Activated T-cell treated with anti-CD3 and anti-CD28 coated beads, Interleukin-2, amount 50 U/mL, for 48 hours (primary cell): ENCODE measurements at regions not wholly inside any gene's neighbourhood (a gene's known extent, or its start where the extent isn't known, plus 50 kb on each side); places are given as distances from the start of the nearest gene placed in this dataset.

ENCODE experiments used
- DNase-seq, 2 experiments: peaks; one replicate each; pipeline ENCODE4 v3.0.0-alpha.2; 2020

DNA sequence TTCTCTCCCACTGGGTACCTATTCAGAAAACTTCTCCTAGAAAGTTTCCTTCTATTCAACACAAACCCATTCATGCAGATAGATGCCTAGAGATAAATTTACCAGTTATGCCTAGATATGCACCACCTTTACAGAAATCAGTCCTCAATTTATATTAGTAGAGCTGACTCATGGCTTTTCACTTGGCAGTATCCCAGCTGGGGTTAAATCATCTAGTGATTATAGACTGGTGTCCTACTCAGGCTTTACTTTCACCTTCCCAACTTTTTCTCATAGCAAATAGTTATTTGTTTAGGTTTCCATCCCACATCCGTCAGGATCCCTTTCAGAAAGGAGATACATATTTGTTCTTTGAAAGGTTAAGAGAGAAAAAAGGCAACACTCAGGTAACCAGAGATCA lies 124.5 kb downstream of the AQP4 start:
- DNase-seq = no peak

DNA sequence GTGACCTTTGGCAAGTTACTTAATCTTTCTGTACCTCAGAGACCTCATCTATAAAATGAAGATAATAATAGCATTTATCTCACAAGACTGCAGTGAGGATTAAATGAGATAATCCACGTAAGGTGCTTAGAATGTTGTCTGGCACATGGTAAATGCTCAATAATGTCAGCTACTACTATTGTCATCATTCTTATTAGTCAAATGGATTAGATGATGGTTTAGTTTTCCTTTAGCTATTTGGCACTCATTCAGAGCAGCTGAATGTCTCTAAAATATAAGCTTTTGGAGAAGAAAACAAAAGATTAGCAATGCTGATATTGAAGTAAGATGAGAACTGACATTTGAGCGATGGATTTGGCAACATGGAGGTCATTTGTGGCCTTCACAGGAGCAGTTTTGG lies 125.1 kb downstream of the AQP4 start:
- no peak for DNase-seq

DNA sequence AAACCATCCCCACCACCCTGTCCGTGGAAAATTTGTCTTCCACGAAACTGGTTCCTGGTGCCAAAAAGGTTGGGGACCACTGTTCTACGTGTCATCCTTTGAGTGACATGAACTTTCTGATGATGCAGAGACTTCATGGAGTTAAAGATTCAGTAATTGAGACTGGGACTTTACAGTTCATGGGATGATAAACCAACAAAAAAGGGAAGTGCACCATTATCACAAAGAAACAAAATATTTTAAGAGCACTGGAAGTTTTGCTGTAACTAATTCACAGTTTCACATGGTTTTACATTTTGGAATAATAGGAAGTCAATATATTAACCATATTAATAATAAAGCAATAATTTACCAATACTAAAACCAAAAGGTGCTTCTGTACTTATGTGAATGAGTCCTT lies 126.8 kb downstream of the AQP4 start:
- no peak for DNase-seq

DNA sequence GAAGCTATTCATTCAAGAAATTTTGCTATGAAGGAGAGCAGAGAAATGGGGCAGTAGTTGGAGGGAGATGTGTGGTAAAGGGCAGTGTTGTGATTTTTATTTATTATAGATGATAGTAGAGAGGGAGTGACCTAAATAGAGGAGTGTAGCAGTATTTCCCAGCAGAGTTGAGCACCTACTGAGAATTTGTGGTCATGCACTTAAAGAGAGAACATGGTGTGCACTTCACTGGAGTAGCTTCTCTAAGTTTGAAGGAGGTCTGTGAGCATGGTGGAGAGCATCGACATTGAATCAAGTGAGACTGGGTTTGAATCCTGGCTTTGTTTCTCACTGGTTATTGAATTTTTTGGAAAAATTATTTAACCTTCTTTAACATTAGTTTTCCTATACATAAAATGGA lies 129.2 kb downstream of the AQP4 start:
- no peak for DNase-seq

DNA sequence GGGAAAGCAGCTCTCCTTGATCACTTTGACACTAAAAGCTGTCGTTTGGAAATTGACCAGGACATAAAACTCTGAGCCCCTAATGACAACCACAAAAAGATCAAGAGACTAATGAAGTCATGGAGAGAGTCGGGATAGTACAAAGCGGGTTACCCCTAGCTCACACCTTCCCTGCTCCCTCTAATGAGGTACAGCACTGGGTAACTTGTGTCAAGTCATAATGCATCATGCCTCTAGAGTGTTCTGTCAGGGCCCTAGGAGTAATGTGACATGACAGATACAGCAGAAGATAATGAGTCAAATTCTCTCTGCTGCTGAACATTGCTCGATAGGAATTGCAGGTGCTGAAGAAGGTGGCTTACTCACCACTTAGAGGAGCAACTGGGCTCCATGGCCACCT lies 130.7 kb downstream of the AQP4 start:
- DNase-seq = no peak

DNA sequence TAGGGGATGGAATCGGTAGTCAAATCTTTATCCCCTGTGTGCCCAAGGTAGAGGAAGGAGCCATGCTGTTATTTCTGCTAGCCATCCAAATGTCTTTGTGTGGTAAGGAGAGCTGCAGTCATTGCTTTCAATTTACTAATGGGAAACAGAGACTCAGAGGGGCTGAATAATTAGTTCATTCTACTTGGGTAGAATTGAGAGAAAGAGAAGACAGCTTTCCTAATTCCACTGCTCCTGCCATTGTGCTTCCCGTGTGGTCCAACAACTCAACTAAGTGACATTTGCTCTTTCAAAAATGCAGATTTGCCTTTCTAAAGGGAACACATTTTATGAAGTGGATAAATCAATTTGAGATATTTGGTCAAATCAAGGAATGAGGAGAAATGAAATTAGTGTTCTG lies 136.1 kb downstream of the AQP4 start:
- DNase-seq = no peak

DNA sequence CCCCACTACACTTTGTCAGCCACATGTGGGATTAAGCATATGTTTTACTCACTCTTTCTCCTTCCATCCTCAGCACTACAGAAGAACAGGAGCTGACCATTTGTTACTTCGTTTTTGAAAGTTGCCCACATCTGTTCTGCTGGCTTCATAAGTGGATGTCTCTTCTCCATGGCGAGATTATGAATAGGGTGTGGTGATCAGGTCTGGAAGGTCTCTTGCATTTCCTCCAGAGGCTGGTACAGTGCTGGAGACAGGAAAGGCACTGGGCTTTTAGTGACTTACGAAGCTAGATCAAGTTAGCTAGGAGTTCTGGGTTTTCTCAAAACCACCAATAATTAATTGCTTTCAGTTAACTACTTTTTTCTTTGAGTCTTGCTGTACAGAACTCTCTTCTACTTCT lies 136.5 kb downstream of the AQP4 start:
- DNase-seq = no peak

DNA sequence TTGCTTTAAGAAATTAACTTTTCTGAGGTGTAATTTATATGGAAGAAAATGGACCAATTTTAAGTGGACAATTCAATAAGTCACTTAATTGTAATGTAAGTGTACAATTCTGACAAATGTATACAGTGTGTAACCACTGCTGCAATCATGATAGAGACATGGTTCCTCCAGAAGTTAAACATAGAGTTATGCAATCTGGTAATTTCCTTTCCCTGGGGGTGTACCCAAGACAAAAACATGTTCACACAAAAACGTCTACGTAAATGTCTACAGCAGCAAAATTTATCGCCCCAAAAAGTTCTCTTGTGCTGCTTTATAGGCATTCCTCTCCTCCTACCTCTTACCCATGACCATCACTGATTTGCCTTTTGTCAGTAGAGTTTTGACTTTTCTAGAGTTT lies 141.5 kb downstream of the AQP4 start:
- DNase-seq = no peak

DNA sequence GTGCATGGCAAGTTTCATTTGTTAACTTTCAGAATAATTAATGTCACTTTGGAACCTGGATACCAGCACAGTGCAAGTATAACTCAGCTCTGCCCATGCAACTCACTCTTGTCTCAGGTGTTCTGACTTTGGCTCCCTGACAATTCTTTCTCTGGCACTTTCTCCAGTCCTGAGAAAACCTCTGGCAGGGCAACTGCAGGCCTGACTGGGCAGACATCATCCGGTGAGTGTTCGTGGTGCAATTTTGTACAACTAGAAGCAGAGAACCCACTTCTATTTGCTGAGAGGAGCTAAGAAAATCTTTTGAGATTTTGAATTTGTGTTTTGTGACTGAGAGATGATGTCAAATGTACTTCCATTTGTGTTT lies 143.0 kb downstream of the AQP4 start:
- no peak for DNase-seq

DNA sequence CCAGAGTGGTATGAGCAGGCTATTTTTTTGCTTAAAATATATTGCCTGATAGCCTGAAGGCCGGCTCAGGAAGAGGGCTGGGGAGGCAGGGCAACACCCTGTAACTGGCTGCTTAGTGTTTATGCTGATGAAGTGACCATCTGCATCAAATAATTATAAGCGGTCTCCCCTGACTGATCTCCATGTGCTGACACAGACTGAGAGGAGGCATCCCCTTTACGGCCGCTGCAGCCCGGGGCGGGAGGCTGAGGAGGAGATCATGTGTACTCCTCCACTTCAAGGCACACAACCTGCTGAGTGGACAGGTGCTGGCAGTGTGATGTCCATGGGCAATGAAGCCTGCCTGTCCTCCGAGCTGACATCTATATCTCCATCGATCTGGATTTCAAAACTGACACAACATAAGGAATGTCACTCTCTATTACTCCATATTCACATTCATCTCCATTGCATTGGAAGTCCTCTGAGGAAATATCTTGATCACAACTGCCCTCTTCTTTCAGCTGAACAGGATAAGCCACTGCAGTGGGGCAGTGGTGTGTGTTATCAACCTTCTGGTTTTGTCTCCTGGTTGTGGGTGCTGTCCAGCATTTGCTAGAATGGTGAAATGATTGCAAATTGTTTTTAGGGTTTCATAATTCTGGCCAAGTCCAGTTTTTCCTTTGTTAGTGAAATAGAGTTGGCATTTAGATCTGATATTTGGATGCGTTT lies 143.5 kb downstream of the AQP4 start:
- no peak for DNase-seq

DNA sequence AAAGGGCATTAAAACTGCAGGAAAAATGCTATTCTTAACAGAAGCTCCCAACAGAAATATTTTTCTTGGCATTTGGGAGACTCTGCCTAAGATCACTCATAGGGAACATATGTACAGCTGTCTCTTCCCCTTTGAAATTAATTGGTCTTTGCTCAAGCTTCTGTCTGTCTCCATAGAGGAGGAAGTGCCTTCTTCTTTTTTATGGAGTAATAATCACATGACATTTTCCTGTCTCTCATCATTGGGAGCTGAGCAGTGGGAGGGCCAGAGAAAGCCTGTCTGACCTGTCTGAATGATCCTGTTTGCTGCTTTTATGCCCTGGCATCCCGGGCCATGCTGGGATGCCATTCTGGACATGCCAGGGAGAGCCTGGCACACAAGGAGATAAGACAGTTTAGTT lies 145.6 kb downstream of the AQP4 start:
- DNase-seq = no peak

DNA sequence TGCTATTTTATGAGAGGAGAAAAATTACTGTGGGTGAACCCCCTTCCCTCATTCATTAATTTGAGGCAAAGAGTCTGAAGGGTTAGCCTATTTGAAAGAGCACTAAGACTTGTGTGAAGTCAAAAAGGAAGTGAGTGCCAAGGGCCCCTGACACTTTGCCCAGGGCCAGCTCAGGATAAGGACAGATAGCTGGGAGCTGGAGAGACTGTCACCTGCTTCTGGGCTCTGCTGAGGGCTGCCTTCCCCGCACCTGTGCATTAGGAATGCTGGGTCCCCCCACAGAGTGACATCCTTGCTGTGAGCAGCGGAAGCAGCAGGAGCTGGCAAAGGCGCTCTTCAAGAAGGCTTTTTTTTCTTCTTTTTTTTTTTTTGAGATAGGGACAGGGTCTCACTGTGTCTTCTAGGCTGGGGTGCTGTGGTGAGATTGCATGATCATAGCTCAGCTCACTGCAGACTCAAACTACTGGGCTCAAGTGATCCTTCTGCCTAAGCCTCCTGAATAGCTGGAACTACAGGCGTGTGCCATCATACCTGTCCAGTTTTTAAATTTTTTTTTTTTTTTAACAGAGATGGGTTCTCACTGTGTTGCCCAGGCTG lies 148.3 kb downstream of the AQP4 start:
- DNase-seq = no peak

DNA sequence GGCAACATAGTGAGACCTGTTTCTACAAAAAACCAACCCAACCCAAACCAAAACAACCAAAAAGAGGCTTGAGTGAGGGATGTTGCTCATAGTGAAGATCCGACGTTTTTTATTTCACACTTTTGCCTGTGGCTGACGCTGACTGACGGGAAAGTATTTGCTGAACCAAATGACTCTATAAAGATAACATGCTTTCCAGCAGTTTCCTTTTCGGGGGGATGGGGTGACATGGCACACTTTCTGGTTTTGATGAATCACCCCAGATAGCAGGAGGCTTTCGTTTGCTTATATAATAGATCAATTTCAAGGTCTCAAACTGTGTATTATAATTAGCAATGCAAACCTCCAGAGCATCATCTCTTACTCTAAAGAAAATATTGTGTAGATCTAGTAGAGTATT lies 150.8 kb downstream of the AQP4 start:
- no peak for DNase-seq

DNA sequence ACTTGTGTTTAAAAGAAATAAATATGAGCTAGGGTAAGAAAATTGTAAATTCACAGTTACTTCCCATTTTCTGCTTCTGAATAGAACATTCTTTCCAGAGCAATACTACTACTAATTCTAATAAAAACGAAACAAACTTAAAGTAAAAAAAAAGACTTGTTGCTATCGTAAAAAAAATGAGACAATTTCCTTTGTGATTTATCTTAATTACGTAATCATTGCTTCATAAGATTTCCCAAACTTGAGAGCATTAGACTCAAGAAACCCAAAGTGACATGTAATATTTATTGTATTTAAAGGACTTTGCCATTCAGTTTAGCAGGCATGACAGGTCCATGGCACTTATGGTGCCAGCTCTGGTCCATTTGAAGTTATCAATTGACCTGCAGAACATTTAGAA lies 153.8 kb downstream of the AQP4 start:
- DNase-seq = no peak

DNA sequence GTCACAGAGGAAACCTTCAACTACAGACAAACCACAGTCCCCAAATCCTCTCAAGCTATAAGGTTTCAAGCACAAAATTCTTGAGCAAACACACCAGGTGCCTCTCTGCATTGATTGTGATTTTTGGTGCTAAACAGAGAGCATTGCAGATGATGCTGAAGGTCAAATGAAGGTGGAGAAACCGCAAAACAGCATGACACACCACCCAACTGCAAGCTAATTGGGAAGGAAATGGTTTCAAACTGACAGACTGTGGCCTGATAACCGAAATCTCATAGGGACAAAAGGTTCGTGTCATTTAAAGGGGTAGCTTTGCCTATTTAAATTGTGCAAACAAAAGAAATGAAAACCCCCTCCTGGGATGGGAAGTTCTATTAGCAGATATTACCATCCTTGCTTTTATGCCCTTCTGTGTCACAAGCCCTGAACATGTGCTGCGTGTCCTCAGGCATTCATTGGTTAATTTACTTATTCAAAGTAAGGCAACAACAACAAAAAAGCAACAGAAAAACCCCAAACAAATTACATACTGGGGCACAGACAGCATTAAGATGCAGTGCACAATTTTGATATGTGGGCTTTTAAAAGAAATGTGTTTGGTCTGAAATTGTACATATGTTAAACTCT lies 154.9 kb downstream of the AQP4 start:
- DNase-seq = no peak

DNA sequence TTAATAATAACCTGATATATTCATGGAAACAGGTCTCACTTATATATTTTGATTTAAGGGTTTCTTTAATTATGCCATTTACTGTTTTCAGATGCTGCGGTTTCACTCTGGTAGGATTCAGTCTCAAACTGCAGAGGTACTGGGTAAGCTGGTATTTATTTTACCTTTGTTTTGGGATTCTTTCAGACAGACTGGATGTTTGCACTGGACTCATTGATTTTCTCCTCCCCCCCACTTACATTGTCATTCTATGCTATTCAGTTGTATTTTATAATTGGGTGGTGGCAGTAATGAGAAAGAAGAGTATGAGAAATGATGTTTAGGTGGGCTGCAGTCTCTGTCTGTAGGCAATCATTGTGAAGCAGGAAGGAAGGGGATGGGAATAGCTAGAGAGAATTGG lies 155.6 kb downstream of the AQP4 start:
- DNase-seq = no peak

DNA sequence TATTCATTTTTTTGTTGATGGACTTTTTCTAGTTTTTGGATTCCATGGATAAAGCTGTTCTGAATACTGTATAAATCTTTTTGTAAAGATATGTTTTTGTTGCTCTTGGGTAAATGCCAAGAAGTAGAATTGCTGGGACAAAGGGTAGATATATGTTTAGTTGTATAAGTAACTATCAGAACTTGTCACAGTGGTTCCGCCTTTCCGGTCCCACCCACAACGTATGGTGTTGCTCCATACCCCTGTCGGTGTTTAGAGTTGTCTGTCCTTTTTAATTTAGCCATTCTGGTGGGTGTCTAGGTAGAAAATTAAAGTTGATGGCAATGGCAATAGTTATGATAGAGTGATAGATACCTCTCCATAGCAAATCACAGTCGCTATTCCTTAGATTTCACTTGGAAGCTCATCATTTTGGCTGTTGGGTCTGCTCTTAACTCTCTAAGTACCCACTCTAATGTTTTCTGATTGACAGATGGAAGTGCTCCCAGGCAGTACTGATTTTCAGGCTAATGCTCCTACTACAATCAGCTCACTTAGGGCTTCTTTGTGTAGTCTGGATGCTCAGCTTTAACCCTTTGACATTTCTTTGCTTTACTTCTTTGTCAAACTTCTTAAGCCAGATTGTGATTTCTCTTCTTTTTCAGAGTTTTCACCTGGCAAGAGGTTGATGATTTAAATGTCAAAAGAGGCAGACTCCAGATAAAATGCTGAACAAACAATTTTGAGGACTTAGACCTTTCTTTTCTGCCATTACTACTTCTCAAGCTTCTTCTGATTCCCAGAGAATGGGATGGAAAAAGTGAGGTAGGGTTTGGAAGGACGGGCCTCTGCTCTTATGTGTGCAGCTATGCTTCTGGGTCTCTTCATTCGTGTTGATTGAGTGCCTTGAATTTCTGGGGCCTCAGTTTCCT lies 156.4 kb downstream of the AQP4 start:
- DNase-seq = no peak

DNA sequence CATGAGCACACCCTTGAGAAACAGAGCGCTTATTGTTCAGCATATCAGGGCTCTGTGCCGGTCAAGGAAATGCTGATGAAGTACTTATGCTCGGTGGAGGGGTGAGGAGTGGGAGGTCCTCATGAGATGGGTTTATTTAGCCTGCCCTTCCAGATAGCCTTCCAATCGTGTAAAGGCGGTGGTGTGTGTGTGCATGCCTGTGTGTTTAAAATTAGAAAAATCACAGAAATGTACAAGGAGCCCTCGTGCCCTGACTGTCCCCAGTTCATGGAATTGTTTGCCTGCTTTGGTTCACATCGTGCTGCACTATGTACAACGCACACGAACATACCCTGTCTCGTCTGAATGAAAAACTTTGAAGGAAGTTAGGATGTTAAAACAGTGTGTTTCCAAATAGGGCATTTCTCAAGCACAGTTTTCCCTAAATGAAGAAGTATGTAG lies 158.6 kb downstream of the AQP4 start:
- DNase-seq = no peak

DNA sequence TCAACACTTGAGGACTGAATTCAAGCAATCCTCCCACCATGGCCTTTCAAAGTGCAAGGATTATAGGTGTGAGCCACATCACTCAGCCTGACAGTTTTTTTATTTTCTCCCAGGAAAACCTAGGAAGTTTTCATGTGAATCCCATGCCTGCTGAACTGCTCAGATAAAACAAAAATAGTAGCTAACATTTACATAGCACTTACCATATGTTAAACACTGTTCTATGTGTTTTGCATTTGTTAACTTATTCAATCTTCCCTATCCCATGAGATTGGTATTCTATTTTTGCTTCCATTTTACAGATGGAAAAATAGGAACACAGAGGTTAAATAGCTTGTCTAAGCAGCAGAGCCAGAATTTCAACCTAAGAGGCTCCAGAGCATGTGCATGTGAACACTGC lies 157.4 kb upstream of the KCTD1 start:
- DNase-seq = no peak

DNA sequence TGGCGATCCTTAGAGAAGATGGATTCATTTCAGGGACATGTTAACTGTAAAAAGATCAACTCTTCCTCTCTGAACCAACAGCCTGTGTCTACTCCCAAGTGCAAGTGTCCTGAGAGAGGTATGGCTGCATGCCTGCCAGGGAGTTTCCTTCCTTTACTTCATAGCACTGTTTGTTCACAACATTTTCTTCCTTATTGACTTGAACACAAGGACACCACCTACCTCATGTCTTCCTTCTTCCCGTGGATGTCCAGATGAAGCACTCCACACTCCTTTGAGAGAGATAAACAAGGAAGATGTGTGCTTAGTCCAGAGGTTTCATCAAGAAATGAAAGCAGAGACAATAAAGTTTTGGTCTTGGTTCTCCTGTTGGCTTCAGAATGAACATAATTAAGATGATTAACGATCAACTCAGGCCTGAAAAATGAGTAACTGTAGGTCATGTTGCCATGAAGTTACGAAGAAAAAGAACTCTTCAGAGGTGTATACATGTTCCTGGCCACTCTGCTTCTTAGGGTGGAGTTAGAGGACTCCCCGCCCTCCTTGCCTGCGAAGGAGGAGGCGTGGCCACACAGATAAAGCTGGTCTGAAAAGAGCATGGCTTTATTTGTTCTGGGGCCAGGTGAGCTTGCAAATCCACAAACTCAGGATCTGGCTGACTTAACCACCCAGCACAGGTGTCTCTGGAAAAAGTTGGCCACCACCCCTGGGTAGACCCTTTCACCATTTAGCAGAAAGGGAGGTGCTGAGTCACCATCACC lies 155.0 kb upstream of the KCTD1 start:
- no peak for DNase-seq

DNA sequence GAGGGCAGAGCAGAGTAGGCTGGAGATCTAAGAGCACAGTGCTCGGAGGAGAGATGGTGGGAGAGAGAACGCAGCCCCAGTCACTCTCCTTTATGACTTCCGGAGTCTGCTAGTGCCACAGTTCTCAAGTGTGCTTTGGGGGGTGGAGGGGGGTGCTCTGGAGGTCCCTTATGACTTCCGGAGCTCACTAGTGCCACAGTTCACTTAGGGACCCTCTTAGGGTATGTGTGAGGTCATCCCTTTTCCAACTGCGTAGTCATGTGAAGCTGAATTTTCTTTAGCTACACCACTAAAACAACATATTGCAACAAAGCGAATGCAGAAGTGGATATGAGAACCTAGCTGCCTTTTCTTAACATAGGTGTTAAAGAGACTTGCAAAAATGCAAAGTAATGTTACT lies 153.7 kb upstream of the KCTD1 start:
- no peak for DNase-seq

DNA sequence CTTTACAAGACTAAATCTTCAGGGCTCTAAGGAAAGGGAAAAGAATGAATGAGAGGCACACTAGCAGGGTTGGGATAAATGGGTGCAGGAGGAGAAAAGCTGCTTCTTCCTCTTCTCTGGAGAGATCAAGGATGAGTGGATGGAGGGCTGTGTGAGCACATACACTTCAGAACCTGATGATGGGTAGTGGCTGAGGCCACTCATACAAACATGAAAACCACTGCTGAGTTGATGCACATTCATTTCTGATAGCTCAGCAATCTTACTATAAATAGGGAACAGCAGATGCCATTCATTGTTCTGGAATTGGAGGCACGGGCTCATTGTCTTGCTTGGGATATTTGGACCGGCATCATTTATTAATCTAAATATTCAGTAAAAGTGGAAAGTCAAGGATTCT lies 152.4 kb upstream of the KCTD1 start:
- DNase-seq = no peak

DNA sequence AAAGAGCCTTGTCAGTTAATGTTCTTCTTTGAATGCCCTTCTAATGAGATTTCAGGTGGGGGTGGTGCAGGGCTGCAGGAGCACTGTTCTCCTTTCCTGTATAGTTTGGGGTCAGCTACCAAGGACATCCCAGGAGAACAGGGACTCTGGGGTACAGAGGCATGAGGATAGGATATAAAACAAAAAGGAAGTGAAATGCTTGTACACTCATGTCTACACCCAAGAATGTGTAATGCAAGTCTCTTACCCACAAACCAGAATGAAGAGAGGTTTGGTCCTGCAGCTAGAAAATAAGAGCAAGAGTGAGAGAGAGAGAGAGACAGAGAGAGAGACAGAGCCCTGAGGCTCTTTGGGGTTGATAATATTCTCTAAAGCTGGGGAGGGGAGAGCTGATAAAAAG lies 151.8 kb upstream of the KCTD1 start:
- DNase-seq = no peak
